Omental fat pad (tissue), 3 donors: ENCODE measurements at regions not wholly inside any gene's neighbourhood (a gene's known extent, or its start where the extent isn't known, plus 50 kb on each side); places are given as distances from the start of the nearest gene placed in this dataset.

Experiments
- ATAC-seq: fragments of 150-250 bp; one replicate; pipeline ENCODE4 v1.9.1; 2016; ENCODE audit warnings: mild to moderate bottlenecking, moderate library complexity; ENCODE audit not compliant: low FRiP score
- DNase-seq: peaks from one replicate; pipeline ENCODE4 v3.0.0-alpha.2; 2019; ENCODE audit warnings: low spot score
- CTCF ChIP-seq, 3 donors: fragments of 450-650 bp; IDR thresholded peaks; one replicate each; pipeline ENCODE4 v1.5.1; 2016 to 2017; ENCODE audit warnings: antibody characterized with exemption in 3 of 3, mild to moderate bottlenecking in 3 of 3, moderate library complexity in 2 of 3

- DNase-seq (no peak), ATAC-seq (no peak)
- TF ChIP-seq CTCF (IDR thresholded peaks at IDR 0.05), result no peak
Measured at GRCh38 chr2:602571-603359, 74.4 kb downstream of the TMEM18 start.

- no peak for ATAC-seq
- no peak for TF ChIP-seq CTCF (IDR thresholded peaks at IDR 0.05)
- no peak for DNase-seq
Measured at GRCh38 chr2:601806-602455, 75.3 kb downstream of the TMEM18 start.

GRCh38 chr2:601387-601698 lies 75.9 kb downstream of the TMEM18 start:
- TF ChIP-seq CTCF (IDR thresholded peaks at IDR 0.05), result no peak
- no peak for DNase-seq
- no peak for ATAC-seq

- DNase-seq, result no peak
- no peak for TF ChIP-seq CTCF (IDR thresholded peaks at IDR 0.05)
- ATAC-seq, result no peak
Measured at GRCh38 chr2:600542-601386, 76.4 kb downstream of the TMEM18 start.

GRCh38 chr2:599601-600000 lies 77.6 kb downstream of the TMEM18 start:
- ATAC-seq (no peak), DNase-seq (no peak)
- no peak for TF ChIP-seq CTCF (IDR thresholded peaks at IDR 0.05)

- no peak for ATAC-seq
Measured at GRCh38 chr2:598058-598802, 79.0 kb downstream of the TMEM18 start.

More at GRCh38 chr2:598058-598802, 79.0 kb downstream of the TMEM18 start:
- TF ChIP-seq CTCF (IDR thresholded peaks at IDR 0.05), result no peak
- DNase-seq, result no peak
